Activated CD8-positive, alpha-beta T cell treated with anti-CD3 and anti-CD28 coated beads for 36 hours (primary cell): ENCODE measurements at regions not wholly inside any gene's neighbourhood (a gene's known extent, or its start where the extent isn't known, plus 50 kb on each side); places are given as distances from the start of the nearest gene placed in this dataset.

Source experiments
- ATAC-seq: fragments of 200-7000 bp; cut with Tn5 transposase; one replicate; pipeline ENCODE4 v1.10.0; 2021; ENCODE audit warnings: mild to moderate bottlenecking, moderate library complexity
- CTCF ChIA-PET: fragments of 350-600 bp; sonication (Branson Sonifier 250); formaldehyde crosslinking; loops from one replicate; lab custom pipeline; 2021; ENCODE audit warnings: antibody characterized with exemption; lab: Charles Lee
- POLR2A ChIA-PET: fragments of 350-600 bp; sonication (Branson Sonifier 250); formaldehyde crosslinking; loops from one replicate; lab custom pipeline; 2021; ENCODE audit warnings: antibody characterized with exemption; lab: Charles Lee
- DNase-seq: peaks from one replicate; pipeline ENCODE4 v3.0.0-alpha.2; 2020
- H3K27ac Mint-ChIP-seq: one replicate; pipeline ENCODE4 v1.8.0; 2021; ENCODE audit warnings: mild to moderate bottlenecking, mixed read lengths
- H3K27me3 Mint-ChIP-seq: one replicate; pipeline ENCODE4 v1.8.0; 2021; ENCODE audit warnings: mixed read lengths
- H3K36me3 Mint-ChIP-seq: one replicate; pipeline ENCODE4 v1.8.0; 2021; ENCODE audit warnings: low read depth, mixed read lengths
- H3K4me1 Mint-ChIP-seq: one replicate; pipeline ENCODE4 v1.8.0; 2021; ENCODE audit warnings: low read depth, mixed read lengths
- H3K4me3 Mint-ChIP-seq: one replicate; pipeline ENCODE4 v1.8.0; 2021; ENCODE audit warnings: mild to moderate bottlenecking, moderate library complexity, mixed read lengths
- H3K9me3 Mint-ChIP-seq: one replicate; pipeline ENCODE4 v1.8.0; 2021; ENCODE audit warnings: mixed read lengths
- CTCF ChIP-seq: fragments of 200-600 bp; IDR thresholded peaks from one replicate; pipeline ENCODE4 v1.8.0; 2022; ENCODE audit warnings: antibody characterized with exemption, mild to moderate bottlenecking
- intact Hi-C: fragments of 100-400 bp; cut with micrococcal nuclease; formaldehyde crosslinking; loops from one replicate; pipeline ENCODE4 v1.10.0; 2022

GRCh38 chr17:34464812-34465211 lies 101.8 kb upstream of the CCL1 start:
- POLR2A ChIA-PET = no interaction called here
- peaks cover 6% of the 10 kb centered on the region for H3K27me3 Mint-ChIP-seq
- intact Hi-C loops = no loop called here

GRCh38 chr17:34458266-34458665 lies 95.2 kb upstream of the CCL1 start:
- ATAC-seq (no peak), DNase-seq (no peak)
- H3K36me3 Mint-ChIP-seq = no peaks in the 10 kb centered on the region
- TF ChIP-seq CTCF = no peak
- intact Hi-C loops = no loop called here
- CTCF ChIA-PET = interaction anchor here (1.5 kb wide), 1 partner anchor 41 kb away, joined by 4 read pairs; no protein-coding TSS in a partner anchor
- H3K27ac Mint-ChIP-seq = no peak overlapping the region
- H3K9me3 Mint-ChIP-seq = no peaks in the 10 kb centered on the region
- POLR2A ChIA-PET = no interaction called here
- peaks cover 23% of the 10 kb centered on the region for H3K27me3 Mint-ChIP-seq
- H3K4me3 Mint-ChIP-seq = no peak overlapping the region
- H3K4me1 Mint-ChIP-seq = no peaks in the 10 kb centered on the region

More at GRCh38 chr17:34464812-34465211, 101.8 kb upstream of the CCL1 start:
- no peak overlapping the region for H3K27ac Mint-ChIP-seq
- H3K4me1 Mint-ChIP-seq = no peaks in the 10 kb centered on the region
- no peak for TF ChIP-seq CTCF
- ATAC-seq (no peak), DNase-seq (no peak)
- H3K4me3 Mint-ChIP-seq = no peak overlapping the region
- CTCF ChIA-PET = no interaction called here
- H3K9me3 Mint-ChIP-seq = no peaks in the 10 kb centered on the region
- no peaks in the 10 kb centered on the region for H3K36me3 Mint-ChIP-seq

GRCh38 chr17:34456121-34456520 lies 93.1 kb upstream of the CCL1 start:
- intact Hi-C loops = no loop called here
- DNase-seq = no peak
- TF ChIP-seq CTCF = no peak
- Mint-ChIP-seq H3K4me1 (no peaks in the 10 kb centered on the region), H3K27ac (no peak overlapping the region), H3K4me3 (no peak overlapping the region), H3K27me3 (peaks cover 30% of the 10 kb centered on the region), H3K9me3 (no peaks in the 10 kb centered on the region), H3K36me3 (no peaks in the 10 kb centered on the region)
- no peak for ATAC-seq
- ChIA-PET POLR2A (no interaction called here), CTCF (interaction anchor here (1.3 kb wide), 1 partner anchor 20 kb away, joined by 3 read pairs; no protein-coding TSS in a partner anchor)

- Mint-ChIP-seq H3K36me3 (no peaks in the 10 kb centered on the region), H3K4me3 (no peak overlapping the region), H3K4me1 (no peaks in the 10 kb centered on the region), H3K27me3 (peaks cover 34% of the 10 kb centered on the region), H3K9me3 (no peaks in the 10 kb centered on the region), H3K27ac (no peak overlapping the region)
- CTCF ChIA-PET = interaction anchor here (1.3 kb wide), 1 partner anchor 33 kb away, joined by 3 read pairs; no protein-coding TSS in a partner anchor
- intact Hi-C loops = no loop called here
- no peak for TF ChIP-seq CTCF
- no peak for DNase-seq
- no peak for ATAC-seq
- POLR2A ChIA-PET = interaction anchor here (1.2 kb wide), 1 partner anchor 19 kb away, joined by 3 read pairs; no protein-coding TSS in a partner anchor
These were observed 89.7 kb upstream of the CCL1 start for GRCh38 chr17:34452769-34453168.

GRCh38 chr17:34451313-34451712 lies 88.3 kb upstream of the CCL1 start:
- Mint-ChIP-seq H3K27ac (no peak overlapping the region), H3K27me3 (peaks cover 30% of the 10 kb centered on the region), H3K36me3 (no peaks in the 10 kb centered on the region), H3K4me1 (no peaks in the 10 kb centered on the region), H3K9me3 (no peaks in the 10 kb centered on the region), H3K4me3 (no peak overlapping the region)
- ChIA-PET CTCF (no interaction called here), POLR2A (no interaction called here)
- ATAC-seq (no peak), DNase-seq (no peak)
- TF ChIP-seq CTCF = no peak
- intact Hi-C loops = no loop called here
